ENCODE measurements at regions not wholly inside any gene's neighbourhood (a gene's known extent, or its start where the extent isn't known, plus 50 kb on each side); places are given as distances from the start of the nearest gene placed in this dataset.
A peak's percentile ranks its signal among the peaks of the same experiment; 100 is the strongest.

GRCh38 chr19:30119180-30119908, 177.3 kb downstream of the URI1 start:
- TF ChIP-seq GATA3 (IDR thresholded peaks at IDR 0.05; ENCODE audit: low read depth, low read length) (no peak), GATA2 (IDR thresholded peaks at IDR 0.05; ENCODE audit: low read depth, low read length) (no peak)

- no peak for TF ChIP-seq GATA2 (IDR thresholded peaks at IDR 0.05; ENCODE audit: low read depth, low read length)
- TF ChIP-seq GATA3 (IDR thresholded peaks at IDR 0.05; ENCODE audit: low read depth, low read length), result no peak
Measured at GRCh38 chr19:30120860-30121484, 178.9 kb downstream of the URI1 start.

- TF ChIP-seq GATA3 (IDR thresholded peaks at IDR 0.05; ENCODE audit: low read depth, low read length) (no peak), GATA2 (IDR thresholded peaks at IDR 0.05; ENCODE audit: low read depth, low read length) (no peak)
Measured at GRCh38 chr19:30122431-30122830, 180.4 kb downstream of the URI1 start.

GRCh38 chr19:30123119-30123518, 181.1 kb downstream of the URI1 start:
- TF ChIP-seq GATA3 (IDR thresholded peaks at IDR 0.05; ENCODE audit: low read depth, low read length), result no peak
- no peak for TF ChIP-seq GATA2 (IDR thresholded peaks at IDR 0.05; ENCODE audit: low read depth, low read length)

GRCh38 chr19:30123611-30124010, 181.6 kb downstream of the URI1 start:
- TF ChIP-seq GATA2 (IDR thresholded peaks at IDR 0.05; ENCODE audit: low read depth, low read length) (no peak), GATA3 (IDR thresholded peaks at IDR 0.05; ENCODE audit: low read depth, low read length) (no peak)

GRCh38 chr19:30128211-30128610, 186.2 kb downstream of the URI1 start:
- TF ChIP-seq GATA2 (IDR thresholded peaks at IDR 0.05; ENCODE audit: low read depth, low read length), result no peak

GRCh38 chr19:30130356-30131122, 188.5 kb downstream of the URI1 start:
- TF ChIP-seq GATA2 (IDR thresholded peaks at IDR 0.05; ENCODE audit: low read depth, low read length) (no peak), GATA3 (IDR thresholded peaks at IDR 0.05; ENCODE audit: low read depth, low read length) (no peak)

- TF ChIP-seq GATA2 (IDR thresholded peaks at IDR 0.05; ENCODE audit: low read depth, low read length) (no peak), GATA3 (IDR thresholded peaks at IDR 0.05; ENCODE audit: low read depth, low read length) (no peak)
Measured at GRCh38 chr19:30131246-30131645, 189.2 kb downstream of the URI1 start.

GRCh38 chr19:30131722-30132291, 189.8 kb downstream of the URI1 start:
- TF ChIP-seq GATA2 (IDR thresholded peaks at IDR 0.05; ENCODE audit: low read depth, low read length) (no peak), GATA3 (IDR thresholded peaks at IDR 0.05; ENCODE audit: low read depth, low read length) (no peak)

GRCh38 chr19:30132343-30133075, 190.5 kb downstream of the URI1 start:
- TF ChIP-seq GATA3 (IDR thresholded peaks at IDR 0.05; ENCODE audit: low read depth, low read length) (no peak), GATA2 (IDR thresholded peaks at IDR 0.05; ENCODE audit: low read depth, low read length) (no peak)

- TF ChIP-seq GATA3 (IDR thresholded peaks at IDR 0.05; ENCODE audit: low read depth, low read length) (no peak), GATA2 (IDR thresholded peaks at IDR 0.05; ENCODE audit: low read depth, low read length) (no peak)
Measured at GRCh38 chr19:30133803-30134202, 191.8 kb downstream of the URI1 start.

- no peak for TF ChIP-seq GATA3 (IDR thresholded peaks at IDR 0.05; ENCODE audit: low read depth, low read length)
- TF ChIP-seq GATA2 (IDR thresholded peaks at IDR 0.05; ENCODE audit: low read depth, low read length), result no peak
Measured at GRCh38 chr19:30135093-30135757, 193.2 kb downstream of the URI1 start.

GRCh38 chr19:30135797-30136196, 193.8 kb downstream of the URI1 start:
- TF ChIP-seq GATA3 (IDR thresholded peaks at IDR 0.05; ENCODE audit: low read depth, low read length), result no peak
- TF ChIP-seq GATA2 (IDR thresholded peaks at IDR 0.05; ENCODE audit: low read depth, low read length), result peak; percentile 58

Data from SH-SY5Y (cell line).